NCI-H1694 treated with DMSO at 0.1 percent for 48 hours (cell line): ENCODE measurements at regions not wholly inside any gene's neighbourhood (a gene's known extent, or its start where the extent isn't known, plus 50 kb on each side); places are given as distances from the start of the nearest gene placed in this dataset.

Experiments used
- DNase-seq: peaks from one replicate; lab custom pipeline; 2025; lab: John Stamatoyannopoulos, UW

DNA sequence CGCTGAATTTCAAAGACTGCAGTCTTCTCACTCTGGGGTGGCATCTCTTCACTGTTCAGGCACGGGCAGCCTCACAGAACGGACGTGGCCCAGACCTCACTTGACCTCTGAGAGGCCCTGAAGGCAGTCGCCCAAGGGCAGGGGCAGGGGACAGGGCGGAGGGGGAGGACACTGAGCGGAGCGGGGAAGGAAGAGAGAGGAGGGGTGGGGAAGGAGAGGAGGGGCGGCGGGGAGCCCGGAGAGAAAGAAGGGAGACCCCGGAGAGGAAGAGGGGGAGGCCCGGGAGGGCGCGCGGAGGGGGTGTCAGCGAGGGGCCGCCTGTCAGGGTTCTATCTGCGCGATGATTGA, 58.7 kb upstream of the COMTD1 start:
- DNase-seq = no peak

DNA sequence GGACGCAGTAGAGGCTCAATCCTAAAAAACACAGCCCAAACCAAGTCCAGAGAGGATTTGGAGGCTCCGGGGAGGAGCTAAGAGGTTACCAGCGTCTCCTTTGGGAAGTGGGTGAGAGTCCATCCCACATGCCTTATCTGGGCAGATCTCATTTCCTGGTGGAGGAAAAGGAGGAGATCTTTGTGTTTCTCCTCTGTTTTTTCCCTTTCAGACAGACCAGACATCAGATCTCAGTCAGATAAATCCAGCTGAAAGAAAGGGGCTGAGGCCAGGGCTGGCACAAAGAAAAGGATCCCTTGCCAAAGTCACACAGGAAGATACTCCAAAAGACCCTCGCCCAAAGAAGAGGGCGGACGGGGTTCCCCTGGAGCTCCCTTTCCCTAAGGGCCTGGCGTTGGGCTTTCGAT, 58.3 kb upstream of the COMTD1 start:
- DNase-seq = no peak

DNA sequence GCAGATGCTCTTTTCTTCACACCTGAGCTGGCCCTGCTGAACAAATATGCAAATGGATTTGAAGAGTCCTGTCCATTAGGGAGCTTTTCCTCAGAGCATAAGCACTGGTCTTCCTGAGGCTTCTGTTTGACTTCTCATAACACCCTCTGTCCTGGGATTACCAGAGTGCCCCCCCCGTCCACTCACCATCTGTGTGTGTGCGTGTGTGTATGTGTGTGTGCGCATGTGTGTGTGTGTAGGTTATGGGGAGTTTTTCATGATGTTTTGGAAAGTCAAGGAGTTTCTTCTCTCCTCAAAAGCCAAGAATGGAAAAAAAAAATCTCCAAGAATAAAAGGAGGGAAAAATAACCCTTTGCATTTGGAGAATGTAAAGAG, 57.7 kb upstream of the COMTD1 start:
- DNase-seq = no peak

DNA sequence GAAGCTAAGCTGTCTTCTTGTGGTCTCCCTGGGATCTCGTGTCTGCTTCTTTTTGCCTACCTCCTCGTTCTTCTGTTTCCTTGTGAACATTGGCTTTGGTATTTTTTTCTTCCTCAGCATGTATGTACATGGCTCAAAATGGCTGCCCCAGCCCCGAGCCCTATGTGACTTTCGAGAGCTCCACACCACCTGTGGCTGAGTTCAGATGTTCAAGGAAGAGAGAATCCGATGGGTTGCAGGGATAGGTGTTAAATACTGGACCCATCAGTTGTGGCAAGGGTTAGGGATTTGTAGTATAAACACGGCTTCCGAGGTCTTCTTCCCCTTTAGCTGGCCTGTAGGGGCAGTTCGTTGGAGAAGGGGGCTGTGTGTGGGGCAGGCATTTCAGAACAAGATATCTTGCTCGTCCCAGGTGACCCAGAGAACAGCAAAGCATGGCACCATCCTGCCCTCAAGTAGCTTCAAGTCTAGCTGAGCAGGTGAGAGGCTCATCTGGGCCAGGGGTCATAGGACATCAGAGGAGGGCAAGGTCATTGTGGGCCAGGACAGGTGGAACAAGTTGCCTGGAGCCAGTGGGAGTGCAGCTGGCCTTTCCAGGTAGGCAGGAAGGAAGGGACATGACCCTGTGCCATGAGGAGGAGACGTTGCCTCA, 57.2 kb upstream of the COMTD1 start:
- no peak for DNase-seq

DNA sequence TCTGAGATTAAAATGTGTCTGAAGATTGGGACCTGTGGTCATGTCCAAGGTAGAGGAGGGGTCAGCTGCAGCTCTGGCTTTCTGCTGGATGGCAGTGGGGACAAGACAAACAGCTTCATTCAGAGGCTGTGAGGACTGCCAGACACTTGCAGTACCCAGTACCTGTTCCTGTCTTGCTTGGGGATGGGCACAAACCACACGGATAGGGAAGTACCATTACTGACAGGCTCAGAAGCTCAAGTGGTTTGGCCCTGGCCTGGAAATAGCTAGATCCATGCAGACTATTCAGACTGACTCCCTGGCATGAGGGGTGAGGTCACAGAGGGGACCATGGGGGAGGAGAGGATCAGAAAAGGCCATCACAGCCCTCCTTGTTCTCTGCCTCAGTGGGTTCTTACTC, 56.0 kb upstream of the COMTD1 start:
- no peak for DNase-seq

DNA sequence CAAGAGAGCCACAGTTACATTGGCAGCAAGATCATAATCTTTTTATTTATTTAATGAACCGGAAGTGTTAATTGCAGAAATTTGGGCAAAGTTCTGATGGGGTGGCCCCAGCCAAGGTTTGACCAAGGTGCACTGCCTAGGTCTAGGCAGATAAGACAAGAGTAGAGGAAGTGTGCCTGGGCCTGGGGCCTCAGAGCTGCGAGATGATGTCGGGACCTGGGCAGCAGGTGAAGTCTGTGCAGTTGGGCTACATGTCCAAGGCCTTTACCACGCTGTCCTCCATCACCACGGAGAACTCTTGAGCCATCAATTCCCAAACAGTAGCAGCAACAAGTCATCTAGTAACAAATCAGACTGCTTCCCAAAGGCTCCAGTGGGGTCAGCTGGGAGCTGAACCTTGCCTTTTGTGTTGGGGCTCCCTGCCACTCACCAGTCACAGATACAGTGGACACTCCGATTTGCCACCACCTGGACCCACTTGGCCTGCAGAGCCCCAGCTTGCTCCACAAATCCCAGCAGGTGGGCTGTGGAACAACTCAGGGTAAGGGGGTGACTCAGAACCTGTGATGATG, 52.5 kb upstream of the COMTD1 start:
- no peak for DNase-seq

DNA sequence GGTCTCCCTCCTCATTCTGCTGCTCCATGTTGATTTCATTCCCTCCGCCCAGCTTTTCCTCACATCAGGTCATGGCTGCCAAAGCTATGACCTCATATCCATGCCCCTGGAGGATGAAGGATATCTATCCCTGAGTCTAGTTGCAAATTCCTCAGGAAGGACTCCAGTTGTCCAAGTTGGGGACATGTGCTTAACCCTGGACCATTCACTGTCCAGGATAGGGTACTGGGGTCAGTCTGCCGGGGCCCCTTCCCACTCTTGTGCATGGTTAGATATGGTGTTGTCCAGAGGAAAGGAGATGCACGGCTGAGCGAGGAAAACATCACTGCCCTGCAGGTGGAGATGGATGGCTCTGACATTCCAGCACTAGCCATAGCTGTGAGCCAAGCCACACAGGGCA, 51.9 kb upstream of the COMTD1 start:
- DNase-seq = no peak

DNA sequence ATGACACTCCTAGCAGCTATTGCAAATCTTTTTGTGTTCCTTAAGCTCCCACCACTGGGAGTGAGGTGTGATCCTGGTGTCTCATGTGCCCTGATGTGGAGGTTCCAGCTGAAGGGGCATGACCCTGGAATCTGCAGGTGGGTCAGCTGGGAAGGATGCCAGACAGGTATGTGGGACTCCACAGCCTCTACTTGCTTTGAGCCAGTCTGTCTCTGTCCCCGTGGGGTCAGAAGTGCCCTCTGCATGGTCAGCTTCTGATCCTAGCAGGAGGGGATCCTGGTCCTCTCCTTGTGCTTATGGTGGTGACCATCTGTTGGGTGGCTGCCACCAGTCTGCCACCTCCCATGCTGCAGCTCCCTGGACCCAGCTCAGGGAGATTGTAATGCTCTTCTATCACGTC, 51.1 kb upstream of the COMTD1 start:
- DNase-seq = no peak
